C4-2B (cell line): ENCODE measurements at regions not wholly inside any gene's neighbourhood (a gene's known extent, or its start where the extent isn't known, plus 50 kb on each side); places are given as distances from the start of the nearest gene placed in this dataset.

Experiments used
- CTCF ChIP-seq: fragments of 450-650 bp; conservative IDR thresholded peaks from 2 replicates; pipeline ENCODE4 v1.5.1; 2017; ENCODE audit warnings: mild to moderate bottlenecking
- ZFX ChIP-seq: fragments of 450-650 bp; IDR thresholded peaks from 2 replicates; pipeline ENCODE4 v1.6.1; 2017

- TF ChIP-seq CTCF (no peak), ZFX (no peak)
Observed at GRCh38 chr5:67414712-67415111, 218.1 kb upstream of the CD180 start.
